ENCODE measurements at regions not wholly inside any gene's neighbourhood (a gene's known extent, or its start where the extent isn't known, plus 50 kb on each side); places are given as distances from the start of the nearest gene placed in this dataset.
"Not testable (repeated sequence)": the region's sequence is repeated elsewhere in the genome, so short reads cannot be mapped to it uniquely, and the experiment has no call there.

- DNase-seq: no peak
- in situ Hi-C loops (cut with MboI; ENCODE audit: low pct_unique_long_range_greater_than_20kb, low sequenced_read_pairs): no loop called here
These were observed 198.9 kb upstream of the AUTS2 start for GRCh38 chr7:69399401-69399800.

- in situ Hi-C loops (cut with MboI; ENCODE audit: low pct_unique_long_range_greater_than_20kb, low sequenced_read_pairs): no loop called here
- DNase-seq: no peak
These were observed 195.6 kb upstream of the AUTS2 start for GRCh38 chr7:69402696-69403095.

GRCh38 chr7:69403169-69403568 lies 195.1 kb upstream of the AUTS2 start:
- in situ Hi-C loops (cut with MboI; ENCODE audit: low pct_unique_long_range_greater_than_20kb, low sequenced_read_pairs): no loop called here
- peak; percentile 4 for DNase-seq

DNA sequence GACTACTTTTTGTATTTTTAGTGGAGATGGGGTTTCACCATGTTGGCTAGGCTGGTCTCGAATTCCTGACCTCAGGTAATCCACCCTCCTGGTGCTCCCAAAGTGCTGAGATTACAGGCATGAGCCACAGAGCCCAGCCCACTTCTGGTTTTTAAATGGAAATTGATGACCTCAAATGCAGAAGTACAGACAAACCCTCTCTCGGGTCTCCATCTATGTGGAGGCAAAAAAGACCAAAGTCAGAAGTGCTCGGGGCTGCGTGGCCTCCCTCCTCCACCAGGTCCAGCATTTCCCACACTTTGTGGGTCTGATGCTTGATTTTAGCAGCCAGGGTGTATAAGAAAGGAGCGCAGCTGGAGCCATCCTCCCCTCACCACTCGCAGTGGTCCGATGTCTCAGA lies 187.3 kb upstream of the AUTS2 start:
- in situ Hi-C loops (cut with MboI; ENCODE audit: low pct_unique_long_range_greater_than_20kb, low sequenced_read_pairs): no loop called here
- DNase-seq: no peak

GRCh38 chr7:69411466-69411865 lies 186.8 kb upstream of the AUTS2 start:
- DNase-seq: no peak
- in situ Hi-C loops (cut with MboI; ENCODE audit: low pct_unique_long_range_greater_than_20kb, low sequenced_read_pairs): no loop called here

DNA sequence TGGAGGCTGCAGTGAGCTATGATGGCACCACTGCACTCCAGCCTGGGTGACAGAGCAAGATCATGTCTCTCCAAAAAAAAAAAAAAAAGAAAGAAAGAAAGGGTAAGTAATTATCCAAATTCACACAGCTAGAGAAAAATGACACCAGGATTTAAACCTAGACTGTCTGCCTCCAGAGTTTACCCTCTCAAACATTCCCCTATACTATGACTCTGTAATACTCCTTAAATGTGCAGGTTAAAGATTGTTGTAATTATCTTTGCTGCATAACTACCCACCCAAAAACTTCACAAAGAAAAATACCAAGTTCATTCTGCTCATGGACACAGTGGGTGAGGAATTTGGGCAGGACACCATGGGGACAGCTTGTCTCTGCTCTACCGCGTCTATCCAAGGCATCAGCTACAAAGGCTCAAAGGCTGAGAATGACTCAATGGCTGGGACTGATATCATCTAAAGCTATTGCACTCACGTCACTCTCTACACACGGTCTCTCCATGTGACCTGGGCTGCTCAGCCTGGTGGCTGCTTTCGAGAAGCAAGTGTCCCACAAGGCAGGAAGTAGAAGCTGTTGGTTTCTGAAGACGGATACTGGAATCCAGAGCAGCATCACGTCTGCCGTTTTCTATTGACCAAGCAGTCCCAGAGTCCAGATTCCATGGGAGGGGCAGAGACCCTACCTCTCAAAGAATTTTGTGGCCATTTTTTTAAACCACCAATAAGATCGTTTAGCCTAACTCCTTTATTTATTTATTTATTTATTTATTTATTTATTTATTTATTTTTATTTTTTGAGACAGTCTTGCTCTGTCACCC lies 185.7 kb upstream of the AUTS2 start:
- DNase-seq: no peak
- in situ Hi-C loops (cut with MboI; ENCODE audit: low pct_unique_long_range_greater_than_20kb, low sequenced_read_pairs): no loop called here

DNA sequence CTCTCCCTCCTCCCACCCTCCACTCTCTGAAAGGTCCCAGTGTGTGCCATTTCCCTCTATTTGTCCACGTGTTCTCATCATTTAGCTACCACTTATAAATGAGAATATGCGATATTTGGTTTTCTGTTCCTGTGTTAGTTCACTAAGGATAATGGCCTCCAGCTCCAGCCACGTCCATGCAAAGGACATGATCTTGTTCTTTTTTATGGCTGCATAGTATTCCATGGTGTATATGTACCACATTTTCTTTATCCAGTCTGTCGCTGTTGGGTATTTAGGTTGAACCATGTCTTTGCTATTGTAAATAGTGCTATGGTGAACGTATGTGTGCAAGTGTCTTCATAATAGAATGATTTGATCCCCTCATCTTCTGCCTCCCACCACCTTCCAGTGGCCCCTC lies 183.7 kb upstream of the AUTS2 start:
- in situ Hi-C loops (cut with MboI; ENCODE audit: low pct_unique_long_range_greater_than_20kb, low sequenced_read_pairs): no loop called here
- DNase-seq: no peak

- no peak for DNase-seq
- in situ Hi-C loops (cut with MboI; ENCODE audit: low pct_unique_long_range_greater_than_20kb, low sequenced_read_pairs): no loop called here
These were observed 179.2 kb upstream of the AUTS2 start for GRCh38 chr7:69418869-69419670.

DNA sequence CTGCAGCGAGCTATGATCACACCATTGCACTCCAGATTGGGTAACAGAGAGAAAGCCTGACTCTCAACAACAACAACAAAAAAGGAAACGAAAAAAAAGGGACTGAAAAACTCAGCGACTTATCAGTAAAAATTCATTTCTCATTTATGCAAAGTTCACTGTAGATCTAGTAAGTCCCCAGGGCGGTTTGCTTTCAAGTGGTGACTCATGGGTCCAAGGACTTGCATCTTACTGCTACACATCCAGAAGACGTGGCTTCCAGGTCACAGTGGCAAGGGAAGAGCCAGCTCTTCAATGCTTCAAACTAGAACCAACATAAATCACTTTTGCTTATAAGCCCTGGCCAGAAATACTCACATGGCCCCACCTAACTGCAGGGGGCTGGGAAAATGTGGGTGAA lies 178.3 kb upstream of the AUTS2 start:
- no peak for DNase-seq
- in situ Hi-C loops (cut with MboI; ENCODE audit: low pct_unique_long_range_greater_than_20kb, low sequenced_read_pairs): no loop called here

DNA sequence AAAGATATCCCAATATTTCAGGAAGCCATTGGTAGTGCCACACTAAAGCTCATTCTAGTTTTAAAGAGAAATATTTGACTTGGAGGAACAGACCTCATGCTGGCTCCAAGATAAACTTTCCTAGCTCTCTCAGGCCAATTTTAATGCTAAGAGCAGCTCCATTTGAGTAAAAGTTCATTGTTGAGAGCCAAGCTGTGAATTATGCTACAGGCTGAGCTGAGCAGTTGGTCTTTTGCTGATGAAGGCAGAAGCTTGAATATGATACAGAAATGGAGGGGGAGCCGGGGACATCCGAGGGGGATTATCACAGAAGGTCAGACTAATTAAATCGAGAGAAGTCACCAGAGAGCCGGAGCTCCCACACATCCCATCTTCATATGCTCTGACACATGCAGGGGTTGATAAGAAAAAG lies 175.7 kb upstream of the AUTS2 start:
- no peak for DNase-seq

DNA sequence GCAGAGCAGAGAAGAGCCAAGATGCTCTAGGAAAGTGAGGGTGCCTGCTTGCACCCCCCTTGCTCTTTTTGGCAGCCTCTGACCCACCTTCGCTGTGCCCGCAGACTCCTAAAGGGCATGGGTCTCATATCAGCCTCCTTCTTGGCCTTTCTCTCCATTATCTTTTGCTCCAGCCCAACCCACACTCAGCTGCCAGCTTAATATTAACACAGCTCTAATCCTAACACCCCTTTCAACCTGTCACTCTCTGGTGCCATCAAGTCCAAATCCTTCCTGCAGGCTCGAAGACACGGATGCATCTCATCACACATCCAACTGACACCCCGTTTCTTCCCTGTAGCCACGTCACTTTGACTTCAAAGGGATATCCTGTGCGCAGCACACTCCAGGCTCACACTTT lies 171.6 kb upstream of the AUTS2 start:
- DNase-seq: no peak
- in situ Hi-C loops (cut with MboI; ENCODE audit: low pct_unique_long_range_greater_than_20kb, low sequenced_read_pairs): no loop called here

More for the DNA sequence above, 175.7 kb upstream of the AUTS2 start:
- in situ Hi-C loops (cut with MboI; ENCODE audit: low pct_unique_long_range_greater_than_20kb, low sequenced_read_pairs): no loop called here

GRCh38 chr7:69428089-69428488 lies 170.2 kb upstream of the AUTS2 start:
- no peak for DNase-seq
- in situ Hi-C loops (cut with MboI; ENCODE audit: low pct_unique_long_range_greater_than_20kb, low sequenced_read_pairs): no loop called here

- DNase-seq: no peak
These were observed 168.3 kb upstream of the AUTS2 start for GRCh38 chr7:69429911-69430383.

GRCh38 chr7:69430384-69431021 lies 167.8 kb upstream of the AUTS2 start:
- in situ Hi-C loops (cut with MboI; ENCODE audit: low pct_unique_long_range_greater_than_20kb, low sequenced_read_pairs): no loop called here
- peak; percentile 26 for DNase-seq

More at GRCh38 chr7:69429911-69430383, 168.3 kb upstream of the AUTS2 start:
- in situ Hi-C loops (cut with MboI; ENCODE audit: low pct_unique_long_range_greater_than_20kb, low sequenced_read_pairs): no loop called here

DNA sequence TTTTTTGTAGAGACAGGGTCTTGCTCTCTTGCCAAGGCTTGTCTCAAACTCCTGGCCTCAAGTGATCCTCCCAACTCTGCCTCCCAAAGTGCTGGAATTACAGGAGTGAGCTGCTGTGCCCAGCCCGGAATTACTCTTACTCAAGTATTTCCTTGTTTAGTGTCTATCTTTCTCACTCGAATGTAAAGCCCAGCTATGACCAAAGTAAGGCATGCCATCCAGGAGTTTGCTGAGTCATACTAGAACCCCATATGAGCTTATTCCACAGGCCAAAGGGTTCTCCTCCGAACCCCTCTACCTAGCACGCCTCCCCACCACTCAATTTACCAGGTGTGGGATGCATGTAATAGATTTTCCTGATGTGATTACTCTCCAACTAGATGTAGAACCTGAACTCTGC lies 166.6 kb upstream of the AUTS2 start:
- DNase-seq: no peak
- in situ Hi-C loops (cut with MboI; ENCODE audit: low pct_unique_long_range_greater_than_20kb, low sequenced_read_pairs): no loop called here

- DNase-seq; in situ Hi-C loops (cut with MboI; ENCODE audit: low pct_unique_long_range_greater_than_20kb, low sequenced_read_pairs): not testable (repeated sequence)
These were observed 166.0 kb upstream of the AUTS2 start for GRCh38 chr7:69432276-69432675.

DNA sequence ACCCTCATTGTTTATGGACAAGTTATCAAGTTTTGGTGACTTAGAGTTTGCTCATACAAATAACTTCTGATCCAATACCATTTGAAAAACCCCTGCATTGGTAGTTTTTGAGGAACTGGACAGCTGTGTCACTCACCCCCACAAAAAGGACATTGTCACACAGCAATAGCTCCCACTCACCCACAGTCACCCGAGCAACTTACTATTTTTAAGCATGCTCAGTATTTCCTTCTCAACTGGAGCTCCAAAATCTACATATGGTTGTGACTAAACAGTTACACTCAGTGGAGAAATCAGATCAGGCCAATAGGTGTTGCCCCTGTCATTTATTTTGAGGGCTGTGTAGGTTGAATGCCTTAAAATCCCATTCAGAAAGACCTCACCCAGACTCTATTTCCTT lies 165.2 kb upstream of the AUTS2 start:
- in situ Hi-C loops (cut with MboI; ENCODE audit: low pct_unique_long_range_greater_than_20kb, low sequenced_read_pairs): no loop called here
- DNase-seq: no peak

GRCh38 chr7:69434398-69434815 lies 163.9 kb upstream of the AUTS2 start:
- in situ Hi-C loops (cut with MboI; ENCODE audit: low pct_unique_long_range_greater_than_20kb, low sequenced_read_pairs): no loop called here
- peak; percentile 5 for DNase-seq

DNA sequence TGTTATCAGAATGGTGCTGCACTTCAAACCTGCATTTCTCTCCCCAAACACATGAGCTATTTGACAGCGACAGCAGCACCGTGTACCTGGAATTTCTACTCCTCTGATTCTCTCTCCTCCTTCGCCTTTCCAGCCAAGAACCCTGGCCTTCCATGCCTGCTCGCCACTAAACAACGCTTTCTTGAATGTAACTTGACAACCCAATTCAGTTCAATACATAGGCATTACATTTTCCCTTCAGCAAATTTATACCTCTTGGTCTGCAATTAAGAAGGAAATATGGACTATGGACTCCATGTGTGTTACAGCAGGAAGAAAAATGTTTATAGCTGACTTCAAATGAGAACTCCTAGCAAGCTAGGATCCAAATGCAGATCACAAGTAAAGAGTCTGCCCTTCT lies 162.6 kb upstream of the AUTS2 start:
- DNase-seq: no peak
- in situ Hi-C loops (cut with MboI; ENCODE audit: low pct_unique_long_range_greater_than_20kb, low sequenced_read_pairs): no loop called here

GRCh38 chr7:69436946-69437345 lies 161.3 kb upstream of the AUTS2 start:
- in situ Hi-C loops (cut with MboI; ENCODE audit: low pct_unique_long_range_greater_than_20kb, low sequenced_read_pairs): no loop called here
- no peak for DNase-seq

Measured in KBM-7 (cell line).